ENCODE measurements at regions not wholly inside any gene's neighbourhood (a gene's known extent, or its start where the extent isn't known, plus 50 kb on each side); places are given as distances from the start of the nearest gene placed in this dataset.

DNA sequence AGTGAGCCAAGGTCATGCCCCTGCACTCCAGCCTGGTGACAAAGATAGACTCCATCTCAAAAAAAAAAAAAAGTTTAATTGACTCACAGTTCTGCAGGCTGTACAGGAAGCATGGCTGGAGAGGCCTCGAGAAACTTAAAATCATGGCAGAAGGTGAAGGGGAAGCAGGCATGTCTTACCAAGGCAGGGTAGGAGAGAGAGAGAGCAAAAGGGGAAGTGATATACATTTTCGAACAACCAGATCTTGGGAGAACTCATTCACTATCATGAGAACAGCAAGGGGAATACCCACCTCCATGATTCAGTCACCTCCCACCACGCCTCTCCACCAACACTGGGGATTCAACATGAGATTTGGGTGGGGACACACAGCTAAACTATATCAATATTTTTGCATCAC is 315.2 kb upstream of the HTR2C start:
- POLR2A ChIA-PET (ENCODE audit: partially characterized antibody) = no interaction called here
- Histone ChIP-seq H2AFZ (ENCODE audit: low read length) (no peak overlapping the region), H4K20me1 (replicated peaks in 1 of 2; ENCODE audit: control insufficient read depth in 1 of 2, insufficient read depth in 2 of 2, low read length in 2 of 2) (no peaks in the 10 kb centered on the region), H3K27ac (ENCODE audit: low read depth, low read length) (no peak overlapping the region), H3K4me3 (ENCODE audit: extremely low read depth in 1 of 4, insufficient read depth in 2 of 4, low read depth in 3 of 4, low read length in 4 of 4) (no peak overlapping the region), H2BK15ac (ENCODE audit: low read length) (no peak overlapping the region), H3K56ac (replicated peaks; ENCODE audit: insufficient read length, low read depth, low read length) (no peak overlapping the region), H4K5ac (ENCODE audit: insufficient read length, low read depth, low read length) (no peak overlapping the region), H4K8ac (ENCODE audit: extremely low read depth, insufficient read depth, low read length) (no peak overlapping the region), H2BK120ac (replicated peaks; ENCODE audit: low read depth, low read length) (no peak overlapping the region), H2BK12ac (ENCODE audit: low read depth, low read length) (no peak overlapping the region), H3K27me3 (replicated peaks in 1 of 4; ENCODE audit: control insufficient read depth in 3 of 4, extremely low read depth in 1 of 4, insufficient read depth in 3 of 4, low read length in 3 of 4) (no peaks in the 10 kb centered on the region), H3K18ac (ENCODE audit: extremely low read depth, low read length) (no peak overlapping the region), H2AK5ac (ENCODE audit: low read depth, low read length) (no peak overlapping the region), H2BK5ac (ENCODE audit: low read depth, low read length) (no peak overlapping the region), H3K14ac (ENCODE audit: insufficient read length) (no peak overlapping the region), H3K23ac (ENCODE audit: insufficient read length) (no peak overlapping the region), H3K79me1 (ENCODE audit: low read depth, low read length) (no peaks in the 10 kb centered on the region), H2BK20ac (ENCODE audit: low read length) (no peak overlapping the region), H3K23me2 (ENCODE audit: low read depth, low read length) (no peaks in the 10 kb centered on the region), H3K36me3 (ENCODE audit: control insufficient read depth in 2 of 4, insufficient read depth in 4 of 4, low read length in 3 of 4) (no peaks in the 10 kb centered on the region), H3K4me2 (ENCODE audit: insufficient read depth in 1 of 2, low read depth in 2 of 2, low read length in 2 of 2) (no peak overlapping the region), H3K9me3 (ENCODE audit: insufficient read depth in 2 of 2, low read depth in 1 of 2, low read length in 1 of 2) (peaks cover 2 to 3% of the 10 kb centered on the region in 2 experiments; a peak in 2 of 4 replicates), H3K9ac (replicated peaks in 1 of 4; ENCODE audit: extremely low read depth in 1 of 4, low read depth in 3 of 4, low read length in 3 of 4) (no peak overlapping the region), H3K79me2 (ENCODE audit: control insufficient read depth in 1 of 2, insufficient read depth in 2 of 2, low read length in 2 of 2) (no peaks in the 10 kb centered on the region), H3K4ac (replicated peaks; ENCODE audit: insufficient read length, low read depth, low read length) (no peak overlapping the region), H3K4me1 (replicated peaks in 1 of 4; ENCODE audit: control insufficient read depth in 3 of 4, insufficient read depth in 4 of 4, low read length in 3 of 4) (no peaks in the 10 kb centered on the region), H4K91ac (replicated peaks; ENCODE audit: insufficient read length, low read length) (no peak overlapping the region)
- CTCF ChIA-PET (ENCODE audit: partially characterized antibody) = interaction anchor here (0.6 kb wide), 1 partner anchor 117 kb away, joined by 3 read pairs; no protein-coding TSS in a partner anchor
- WGBS, 2 experiments (ENCODE audit: extremely low coverage in 1 of 2, insufficient coverage in 1 of 2, insufficient read length in 1 of 2, insufficient replicate concordance in 2 of 2, low coverage in 1 of 2, low lambda C conversion rate in 2 of 2, missing lambda C conversion rate in 1 of 2) = 81% methylated on average over 3 of the region's 3 CpGs; no CpG with 5 or more reads in 1 of the 2 experiments
- FAIRE-seq (no peak), DNase-seq (ENCODE audit: low read depth in 1 of 2, low spot score in 2 of 2) (no peak)
- TF ChIP-seq RXRA (IDR thresholded peaks at IDR 0.05; ENCODE audit: insufficient read depth, low read depth, low read length) (no peak), CTBP2 (IDR thresholded peaks at IDR 0.05; ENCODE audit: borderline replicate concordance, insufficient read depth, insufficient read length, low read length) (no peak), SP2 (IDR thresholded peaks at IDR 0.05; ENCODE audit: low read length) (no peak), POLR2AphosphoS5 (IDR thresholded peaks at IDR 0.05; ENCODE audit: low read depth, low read length) (no peak), POU5F1 (IDR thresholded peaks at IDR 0.05; ENCODE audit: low read depth, low read length) (no peak), EP300 (IDR thresholded peaks at IDR 0.05; ENCODE audit: borderline replicate concordance in 1 of 2, low read depth in 2 of 2, low read length in 2 of 2) (no peak)
